ENCODE measurements at regions not wholly inside any gene's neighbourhood (a gene's known extent, or its start where the extent isn't known, plus 50 kb on each side); places are given as distances from the start of the nearest gene placed in this dataset.

DNA sequence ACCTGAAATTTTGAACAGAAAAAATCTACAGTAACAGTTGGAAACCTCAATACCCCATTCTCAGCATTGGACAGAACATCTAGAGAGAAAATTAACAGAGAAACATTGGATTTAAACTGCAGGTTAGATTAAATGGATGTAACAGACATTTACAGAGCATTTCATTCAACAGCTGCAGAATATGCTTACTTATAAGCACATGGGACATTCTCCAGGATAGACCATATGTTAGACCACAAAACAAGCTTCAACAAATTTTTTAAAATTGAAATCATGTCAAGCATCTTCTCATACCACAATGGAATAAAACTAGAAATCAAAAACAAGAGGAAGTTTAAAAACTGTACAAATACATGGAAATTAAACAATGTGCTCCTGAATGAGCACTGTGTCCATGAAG lies 316.3 kb downstream of the FAM170A start:
- no peak overlapping the region for H3K4me3 ChIP-seq (ENCODE audit: low read depth, low read length)

DNA sequence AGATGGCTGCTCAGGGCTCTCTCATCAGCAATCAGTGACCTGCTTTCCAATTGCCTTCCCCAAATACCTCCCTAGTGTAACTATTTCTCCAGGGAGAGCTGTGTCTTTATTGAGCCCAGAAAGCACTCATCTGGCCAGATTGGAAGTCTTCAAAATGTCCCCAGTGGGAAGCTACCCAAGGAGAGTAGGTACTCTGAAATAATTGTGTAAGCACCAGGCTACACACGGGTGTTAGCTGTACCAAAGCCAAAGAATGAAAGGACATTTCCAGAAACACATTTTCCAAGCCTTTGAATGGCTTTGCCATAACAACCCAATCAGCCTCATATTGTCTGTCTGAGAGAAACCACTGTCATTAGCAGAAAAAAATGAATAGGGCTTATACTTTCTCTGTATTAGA lies 318.8 kb downstream of the FAM170A start:
- DNase-seq (ENCODE audit: low read depth): no peak
- TF ChIP-seq, protein P1, sequence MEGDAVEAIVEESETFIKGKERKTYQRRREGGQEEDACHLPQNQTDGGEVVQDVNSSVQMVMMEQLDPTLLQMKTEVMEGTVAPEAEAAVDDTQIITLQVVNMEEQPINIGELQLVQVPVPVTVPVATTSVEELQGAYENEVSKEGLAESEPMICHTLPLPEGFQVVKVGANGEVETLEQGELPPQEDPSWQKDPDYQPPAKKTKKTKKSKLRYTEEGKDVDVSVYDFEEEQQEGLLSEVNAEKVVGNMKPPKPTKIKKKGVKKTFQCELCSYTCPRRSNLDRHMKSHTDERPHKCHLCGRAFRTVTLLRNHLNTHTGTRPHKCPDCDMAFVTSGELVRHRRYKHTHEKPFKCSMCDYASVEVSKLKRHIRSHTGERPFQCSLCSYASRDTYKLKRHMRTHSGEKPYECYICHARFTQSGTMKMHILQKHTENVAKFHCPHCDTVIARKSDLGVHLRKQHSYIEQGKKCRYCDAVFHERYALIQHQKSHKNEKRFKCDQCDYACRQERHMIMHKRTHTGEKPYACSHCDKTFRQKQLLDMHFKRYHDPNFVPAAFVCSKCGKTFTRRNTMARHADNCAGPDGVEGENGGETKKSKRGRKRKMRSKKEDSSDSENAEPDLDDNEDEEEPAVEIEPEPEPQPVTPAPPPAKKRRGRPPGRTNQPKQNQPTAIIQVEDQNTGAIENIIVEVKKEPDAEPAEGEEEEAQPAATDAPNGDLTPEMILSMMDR (IDR thresholded peaks at IDR 0.05; ENCODE audit: control insufficient read depth, extremely low read depth, insufficient read depth): no peak
- H3K4me3 ChIP-seq (ENCODE audit: low read depth, low read length): no peak overlapping the region

More for the DNA sequence above, 316.3 kb downstream of the FAM170A start:
- DNase-seq (ENCODE audit: low read depth): no peak
- TF ChIP-seq, protein P1 (IDR thresholded peaks at IDR 0.05; ENCODE audit: control insufficient read depth, extremely low read depth, insufficient read depth): no peak

DNA sequence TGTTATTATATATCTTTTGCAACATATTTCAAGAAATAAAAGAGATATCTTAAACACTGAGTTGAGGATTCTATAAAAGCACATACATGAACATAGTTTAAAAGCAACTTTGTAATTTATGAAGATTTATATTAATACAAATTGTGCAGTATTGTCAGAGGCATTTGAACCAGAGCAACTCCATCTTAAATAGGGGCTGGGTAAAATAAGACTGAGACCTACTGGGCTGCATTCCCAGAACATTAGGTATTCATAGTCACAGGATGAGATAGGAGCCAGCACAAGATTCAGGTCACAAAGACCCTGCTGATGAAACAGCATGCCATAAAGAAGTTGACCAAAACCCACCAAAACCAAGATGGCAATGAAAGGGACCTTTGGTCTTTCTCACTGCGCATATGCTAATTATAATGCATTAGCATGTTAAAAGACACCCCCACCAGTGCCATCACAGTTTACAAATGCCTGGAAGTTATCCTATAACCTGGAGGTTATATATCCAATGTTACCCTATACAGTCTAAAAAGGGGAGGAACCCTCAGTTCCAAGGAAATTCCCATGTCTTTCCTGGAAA lies 320.2 kb downstream of the FAM170A start:
- TF ChIP-seq, protein P1 (IDR thresholded peaks at IDR 0.05; ENCODE audit: control insufficient read depth, extremely low read depth, insufficient read depth): no peak
- no peak overlapping the region for H3K4me3 ChIP-seq (ENCODE audit: low read depth, low read length)
- DNase-seq (ENCODE audit: low read depth): no peak

DNA sequence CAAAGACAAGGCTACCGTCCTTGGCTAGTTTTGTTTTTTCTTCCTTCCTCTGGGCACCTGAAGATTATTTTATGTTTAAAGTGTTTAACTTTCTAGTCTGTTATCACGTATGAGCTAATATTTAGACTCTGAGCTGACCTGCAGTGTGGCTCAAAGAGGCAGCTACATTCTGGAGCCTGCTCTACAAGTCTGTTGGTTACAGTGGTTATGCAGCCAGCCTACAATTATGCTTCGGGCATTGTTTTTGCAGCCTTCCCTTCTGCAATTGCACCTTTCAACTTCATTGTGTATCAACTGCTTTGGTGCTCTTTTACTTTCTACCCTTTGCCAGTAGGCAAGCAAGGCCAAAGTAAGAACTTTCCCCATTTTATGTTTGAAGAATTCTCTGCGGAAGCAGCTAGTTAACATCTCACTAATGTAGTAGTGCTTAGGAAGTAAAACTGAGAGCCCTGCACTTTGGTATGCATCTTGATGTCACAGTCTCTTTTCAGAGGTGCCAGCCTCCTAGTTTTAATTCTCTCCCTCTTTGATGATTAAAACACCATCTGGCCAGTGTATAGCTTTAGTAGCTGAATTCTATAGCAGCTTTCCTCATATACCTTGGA lies 322.1 kb downstream of the FAM170A start:
- H3K4me3 ChIP-seq (ENCODE audit: low read depth, low read length): no peak overlapping the region
- DNase-seq (ENCODE audit: low read depth): peak; percentile 21
- TF ChIP-seq, protein P1 (IDR thresholded peaks at IDR 0.05; ENCODE audit: control insufficient read depth, extremely low read depth, insufficient read depth): no peak

DNA sequence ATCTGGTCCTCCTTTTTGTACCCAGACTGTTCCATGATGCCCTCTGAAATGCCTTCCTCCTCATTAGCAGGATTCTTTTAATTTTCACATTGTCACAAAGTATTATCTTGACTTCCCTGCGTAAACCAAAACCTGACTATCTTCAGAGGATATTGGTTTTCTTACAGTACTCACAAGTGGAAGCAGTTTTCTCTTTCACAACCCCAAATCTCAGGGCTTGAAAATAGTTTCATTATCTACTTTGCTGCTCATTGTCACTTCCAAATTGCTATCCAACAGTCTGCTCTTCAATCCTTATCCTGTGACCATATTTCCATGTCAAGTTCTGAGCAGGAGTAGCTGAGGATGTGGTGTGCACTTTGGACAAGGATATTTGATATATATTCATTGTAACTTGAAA lies 324.1 kb downstream of the FAM170A start:
- TF ChIP-seq, protein P1 (IDR thresholded peaks at IDR 0.05; ENCODE audit: control insufficient read depth, extremely low read depth, insufficient read depth): no peak
- no peak overlapping the region for H3K4me3 ChIP-seq (ENCODE audit: low read depth, low read length)
- no peak for DNase-seq (ENCODE audit: low read depth)

DNA sequence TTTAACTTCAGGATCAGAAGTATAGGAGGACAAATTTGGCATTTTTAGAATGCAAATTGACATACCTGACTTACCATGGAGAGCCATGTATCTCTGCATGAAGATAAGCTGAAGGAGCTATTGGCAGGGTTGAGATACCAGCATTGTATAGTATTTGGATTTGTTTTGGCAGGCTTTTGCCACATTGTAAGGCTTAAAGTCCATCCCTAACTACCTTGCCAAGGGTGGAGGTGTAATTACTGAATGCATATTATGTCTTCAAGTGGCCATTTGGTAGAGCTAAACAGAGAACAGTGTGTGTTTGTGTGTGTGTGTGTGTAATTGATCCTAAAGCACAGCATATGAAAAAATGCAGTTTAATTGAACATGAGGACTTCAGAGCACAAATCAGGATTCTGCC lies 324.7 kb downstream of the FAM170A start:
- DNase-seq (ENCODE audit: low read depth): no peak
- H3K4me3 ChIP-seq (ENCODE audit: low read depth, low read length): no peak overlapping the region
- TF ChIP-seq, protein P1 (IDR thresholded peaks at IDR 0.05; ENCODE audit: control insufficient read depth, extremely low read depth, insufficient read depth): no peak

DNA sequence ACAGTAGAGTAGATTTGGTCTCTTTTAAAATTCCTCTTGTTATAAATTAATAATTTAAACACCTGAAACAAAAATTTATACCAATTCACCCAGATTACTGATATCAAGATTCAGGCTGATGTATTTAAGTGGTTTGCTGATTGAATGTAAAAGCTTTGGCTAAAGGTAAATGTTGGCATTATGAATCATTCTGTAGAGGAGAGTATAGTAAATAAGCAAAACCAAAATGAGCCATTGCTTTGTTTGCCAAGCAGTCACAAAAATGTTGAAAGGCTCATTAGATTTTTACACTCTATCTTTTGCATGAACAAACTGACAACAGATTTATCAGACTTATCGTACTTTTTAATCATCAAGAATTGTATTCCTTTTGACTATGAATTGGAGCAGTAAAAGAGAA lies 332.6 kb downstream of the FAM170A start:
- DNase-seq (ENCODE audit: low read depth): no peak
- TF ChIP-seq, protein P1 (IDR thresholded peaks at IDR 0.05; ENCODE audit: control insufficient read depth, extremely low read depth, insufficient read depth): no peak
- no peak overlapping the region for H3K4me3 ChIP-seq (ENCODE audit: low read depth, low read length)

Measured in LNCaP clone FGC (cell line).